ENCODE measurements at regions not wholly inside any gene's neighbourhood (a gene's known extent, or its start where the extent isn't known, plus 50 kb on each side); places are given as distances from the start of the nearest gene placed in this dataset.

DNA sequence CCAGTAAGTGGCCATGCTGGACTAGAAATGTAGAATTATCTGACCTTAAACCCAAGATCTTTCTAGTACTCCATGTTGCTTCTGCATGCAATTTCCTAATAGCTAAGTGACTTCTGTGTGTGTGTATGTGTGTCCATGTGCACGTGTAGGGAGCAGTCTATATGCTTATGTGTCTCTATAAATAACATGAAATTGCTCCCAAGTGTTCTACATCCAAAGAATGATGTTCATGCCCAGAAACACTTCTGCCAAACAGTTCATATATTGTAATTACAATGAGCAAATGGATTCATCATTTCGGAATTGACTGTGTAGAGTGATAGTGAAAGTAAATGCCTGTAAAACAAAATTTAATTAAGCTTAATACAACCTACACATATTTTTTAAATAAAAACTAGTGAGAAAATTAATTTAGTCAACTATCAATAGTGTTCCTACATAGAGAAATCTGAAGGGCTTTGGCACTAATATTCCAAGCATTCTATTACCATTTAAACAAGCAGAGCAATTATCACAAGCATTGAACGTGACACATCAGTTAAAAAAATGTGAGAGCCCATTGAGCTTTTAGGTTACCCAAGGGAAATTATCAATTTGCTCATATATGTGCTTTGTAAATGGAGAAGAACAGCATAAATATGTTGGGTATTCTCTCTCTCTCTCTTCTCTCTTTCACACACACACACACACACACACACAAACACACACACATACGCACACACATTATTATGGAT lies 1067.4 kb downstream of the CNTNAP5 start:
- no peak overlapping the region for H3K4me3 ChIP-seq (ENCODE audit: low read depth, low read length)
- no peak for DNase-seq (ENCODE audit: low read depth)
- TF ChIP-seq, protein P1, sequence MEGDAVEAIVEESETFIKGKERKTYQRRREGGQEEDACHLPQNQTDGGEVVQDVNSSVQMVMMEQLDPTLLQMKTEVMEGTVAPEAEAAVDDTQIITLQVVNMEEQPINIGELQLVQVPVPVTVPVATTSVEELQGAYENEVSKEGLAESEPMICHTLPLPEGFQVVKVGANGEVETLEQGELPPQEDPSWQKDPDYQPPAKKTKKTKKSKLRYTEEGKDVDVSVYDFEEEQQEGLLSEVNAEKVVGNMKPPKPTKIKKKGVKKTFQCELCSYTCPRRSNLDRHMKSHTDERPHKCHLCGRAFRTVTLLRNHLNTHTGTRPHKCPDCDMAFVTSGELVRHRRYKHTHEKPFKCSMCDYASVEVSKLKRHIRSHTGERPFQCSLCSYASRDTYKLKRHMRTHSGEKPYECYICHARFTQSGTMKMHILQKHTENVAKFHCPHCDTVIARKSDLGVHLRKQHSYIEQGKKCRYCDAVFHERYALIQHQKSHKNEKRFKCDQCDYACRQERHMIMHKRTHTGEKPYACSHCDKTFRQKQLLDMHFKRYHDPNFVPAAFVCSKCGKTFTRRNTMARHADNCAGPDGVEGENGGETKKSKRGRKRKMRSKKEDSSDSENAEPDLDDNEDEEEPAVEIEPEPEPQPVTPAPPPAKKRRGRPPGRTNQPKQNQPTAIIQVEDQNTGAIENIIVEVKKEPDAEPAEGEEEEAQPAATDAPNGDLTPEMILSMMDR (IDR thresholded peaks at IDR 0.05; ENCODE audit: insufficient read depth, low read depth, low read length): no peak

DNA sequence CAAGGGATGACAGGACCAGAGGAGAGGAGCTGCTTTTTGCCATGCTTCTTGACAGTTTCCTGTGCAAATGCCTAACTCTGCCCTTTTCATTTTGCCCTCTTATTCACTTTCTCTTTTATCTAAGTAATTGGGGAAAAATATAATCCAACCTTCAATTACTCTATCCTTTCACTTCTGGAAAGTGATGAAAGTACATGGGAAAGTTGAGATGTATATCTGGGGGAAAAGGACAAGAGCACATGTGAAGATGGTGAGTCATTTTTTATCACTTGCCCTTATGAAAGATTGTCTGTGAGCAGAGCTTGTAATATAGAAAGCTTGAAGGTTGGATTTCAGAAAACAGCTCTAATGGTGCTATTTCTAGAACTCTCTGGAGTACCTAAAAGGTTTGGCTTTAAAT lies 1070.7 kb downstream of the CNTNAP5 start:
- TF ChIP-seq, protein P1 (IDR thresholded peaks at IDR 0.05; ENCODE audit: insufficient read depth, low read depth, low read length): no peak
- DNase-seq (ENCODE audit: low read depth): no peak
- H3K4me3 ChIP-seq (ENCODE audit: low read depth, low read length): no peak overlapping the region

DNA sequence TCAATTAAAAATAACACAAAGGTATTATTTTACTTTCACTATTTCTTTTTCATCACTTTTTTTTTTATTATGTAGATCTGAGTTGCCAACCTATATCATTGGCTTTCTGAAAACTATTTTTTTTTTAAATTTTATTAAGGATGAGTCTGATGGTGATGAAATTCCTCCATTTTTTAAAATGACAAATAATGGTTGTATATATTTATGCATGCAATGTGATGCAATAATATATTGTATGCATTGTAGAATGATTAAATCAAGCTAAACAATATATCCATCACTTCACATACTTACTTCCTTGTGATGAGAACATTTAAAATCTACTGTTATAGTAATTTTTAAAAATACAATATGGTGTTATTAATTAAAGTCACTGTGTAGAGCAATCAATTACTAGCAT lies 1081.6 kb downstream of the CNTNAP5 start:
- no peak overlapping the region for H3K4me3 ChIP-seq (ENCODE audit: low read depth, low read length)
- TF ChIP-seq, protein P1 (IDR thresholded peaks at IDR 0.05; ENCODE audit: insufficient read depth, low read depth, low read length): no peak
- DNase-seq (ENCODE audit: low read depth): no peak

DNA sequence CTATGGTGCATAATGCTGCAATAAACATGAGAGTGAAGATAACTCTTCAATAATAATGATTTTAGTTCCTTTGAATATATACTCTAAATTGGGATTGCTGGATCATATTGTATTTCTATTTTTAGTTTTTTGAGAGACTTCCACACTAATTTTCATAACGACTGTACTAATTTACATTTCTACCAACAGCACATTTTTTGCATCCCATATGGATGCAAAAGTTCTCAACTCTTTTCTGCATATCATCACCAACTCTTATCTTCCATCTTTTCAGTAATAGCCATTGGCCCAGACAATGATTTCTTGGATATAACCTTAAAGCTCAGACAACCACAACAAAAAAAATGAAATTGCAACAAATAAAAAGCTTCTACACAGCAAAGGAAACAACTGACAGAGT lies 1082.4 kb downstream of the CNTNAP5 start:
- no peak overlapping the region for H3K4me3 ChIP-seq (ENCODE audit: low read depth, low read length)
- no peak for DNase-seq (ENCODE audit: low read depth)
- TF ChIP-seq, protein P1 (IDR thresholded peaks at IDR 0.05; ENCODE audit: insufficient read depth, low read depth, low read length): no peak

DNA sequence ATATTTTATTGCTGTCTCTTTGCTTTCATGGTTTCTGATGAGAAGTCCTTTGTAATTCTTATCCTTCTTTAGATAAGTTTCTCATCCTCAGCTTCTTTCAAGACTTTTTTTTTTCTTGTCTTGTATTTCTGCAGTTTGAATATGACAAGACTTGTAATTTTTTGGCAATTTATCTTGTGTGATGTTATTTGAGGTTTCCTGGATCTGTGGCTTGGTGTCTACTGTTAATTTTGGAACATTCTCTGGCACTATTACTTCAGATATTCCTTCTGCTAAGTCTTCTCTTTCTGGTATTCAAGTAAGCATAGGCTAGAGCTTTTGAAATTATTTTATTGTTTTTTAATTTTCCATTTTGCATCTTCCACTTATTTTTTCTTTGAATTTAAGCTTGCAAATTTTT lies 1083.2 kb downstream of the CNTNAP5 start:
- H3K4me3 ChIP-seq (ENCODE audit: low read depth, low read length): no peak overlapping the region
- no peak for DNase-seq (ENCODE audit: low read depth)
- TF ChIP-seq, protein P1 (IDR thresholded peaks at IDR 0.05; ENCODE audit: insufficient read depth, low read depth, low read length): no peak

DNA sequence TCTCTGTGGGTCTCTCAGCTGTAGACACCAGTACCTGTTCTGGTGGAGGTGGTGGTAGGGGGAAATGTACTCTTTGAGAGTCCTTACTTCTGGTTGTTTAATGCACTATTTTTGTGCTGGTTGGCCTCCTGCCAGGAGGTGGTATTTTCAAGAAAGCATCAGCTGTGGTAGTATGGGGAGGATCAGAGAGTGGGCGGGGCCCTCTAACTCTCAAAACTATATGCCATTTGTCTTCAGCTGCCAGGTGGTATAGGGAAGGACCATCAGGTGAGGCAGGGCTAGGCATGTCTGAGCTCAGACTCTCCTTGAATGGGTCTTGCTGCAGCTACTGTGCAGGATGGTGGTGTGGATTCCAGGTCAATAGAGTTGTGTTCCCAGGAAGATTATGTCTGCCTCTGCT lies 1100.8 kb downstream of the CNTNAP5 start:
- TF ChIP-seq, protein P1 (IDR thresholded peaks at IDR 0.05; ENCODE audit: insufficient read depth, low read depth, low read length): no peak
- no peak for DNase-seq (ENCODE audit: low read depth)
- H3K4me3 ChIP-seq (ENCODE audit: low read depth, low read length): no peak overlapping the region

DNA sequence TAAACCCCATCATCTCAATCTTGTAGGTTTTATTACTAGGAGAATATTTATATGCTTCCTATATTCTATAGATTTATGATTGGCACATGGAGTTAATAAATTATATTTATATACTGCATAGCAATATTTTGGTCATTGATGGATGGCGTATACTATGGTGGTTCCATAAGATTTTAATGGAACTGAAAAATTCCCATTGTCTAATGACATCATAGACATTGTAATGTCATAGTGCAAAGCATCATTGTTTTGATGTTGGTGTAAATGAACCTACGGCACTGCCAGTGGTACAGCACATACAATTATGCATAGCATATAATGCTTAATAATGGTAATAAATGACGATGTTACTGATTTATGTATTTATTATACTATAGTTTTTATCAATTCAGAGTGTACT lies 1135.9 kb downstream of the CNTNAP5 start:
- no peak for DNase-seq (ENCODE audit: low read depth)
- TF ChIP-seq, protein P1 (IDR thresholded peaks at IDR 0.05; ENCODE audit: insufficient read depth, low read depth, low read length): no peak
- H3K4me3 ChIP-seq (ENCODE audit: low read depth, low read length): no peak overlapping the region
